ENCODE measurements at regions not wholly inside any gene's neighbourhood (a gene's known extent, or its start where the extent isn't known, plus 50 kb on each side); places are given as distances from the start of the nearest gene placed in this dataset.
"Not testable (repeated sequence)": the region's sequence is repeated elsewhere in the genome, so short reads cannot be mapped to it uniquely, and the experiment has no call there.

DNA sequence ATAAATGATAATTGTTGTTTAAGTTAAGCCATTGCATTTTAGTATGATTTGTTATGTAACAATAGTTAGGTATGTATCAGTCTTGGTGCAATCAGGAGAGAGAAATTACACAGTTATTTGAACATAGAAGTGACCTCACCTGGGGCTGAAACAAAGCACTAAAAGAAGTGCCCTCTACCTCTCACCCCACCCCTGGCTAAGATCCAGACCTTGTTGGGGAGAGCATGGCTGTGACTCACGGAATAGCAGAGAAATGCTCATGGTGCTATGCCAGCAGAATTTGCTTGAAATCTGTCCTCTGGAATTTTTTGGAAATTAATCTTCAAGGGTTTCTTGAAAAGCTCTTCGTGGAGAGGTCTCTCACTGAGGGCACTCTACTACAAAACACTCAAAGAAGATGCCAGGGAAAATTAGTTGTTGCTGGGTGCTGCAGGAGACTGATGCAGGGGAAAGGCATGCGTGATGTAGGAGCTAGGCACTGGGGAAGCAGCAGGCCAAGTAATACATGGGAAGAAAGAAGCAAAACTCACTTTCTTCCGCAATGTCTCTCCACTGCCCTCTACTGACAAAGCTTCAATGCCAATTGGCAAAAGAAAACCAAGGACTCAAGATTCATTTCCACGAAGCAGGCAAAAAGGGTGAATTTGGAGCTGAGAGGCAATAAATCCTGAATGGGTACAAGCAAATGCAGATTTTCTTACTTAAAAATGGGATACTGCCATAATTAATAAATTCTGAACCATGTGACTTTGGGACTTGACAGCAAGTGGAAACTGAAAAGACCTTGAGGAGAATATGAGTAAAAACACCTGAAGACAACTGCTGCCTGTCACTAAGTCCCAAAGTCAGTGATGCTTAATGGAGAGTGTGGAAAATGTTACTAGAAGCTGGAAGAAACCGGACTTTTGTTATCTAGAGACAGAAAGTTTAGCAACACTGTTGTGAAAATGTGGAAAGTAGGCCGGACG is 136.3 kb upstream of the ZNF184 start:
- Mint-ChIP-seq H3K27ac (ENCODE audit: unreplicated experiment) (no peak overlapping the region), H3K27me3 (ENCODE audit: low read depth) (peaks cover 51% of the 10 kb centered on the region), H3K4me1 (peaks cover 24% of the 10 kb centered on the region), H3K9me3 (no peaks in the 10 kb centered on the region), H3K36me3 (ENCODE audit: low read depth) (no peaks in the 10 kb centered on the region), H3K4me3 (peak overlapping the region; percentile 59)
- TF ChIP-seq, protein P1, sequence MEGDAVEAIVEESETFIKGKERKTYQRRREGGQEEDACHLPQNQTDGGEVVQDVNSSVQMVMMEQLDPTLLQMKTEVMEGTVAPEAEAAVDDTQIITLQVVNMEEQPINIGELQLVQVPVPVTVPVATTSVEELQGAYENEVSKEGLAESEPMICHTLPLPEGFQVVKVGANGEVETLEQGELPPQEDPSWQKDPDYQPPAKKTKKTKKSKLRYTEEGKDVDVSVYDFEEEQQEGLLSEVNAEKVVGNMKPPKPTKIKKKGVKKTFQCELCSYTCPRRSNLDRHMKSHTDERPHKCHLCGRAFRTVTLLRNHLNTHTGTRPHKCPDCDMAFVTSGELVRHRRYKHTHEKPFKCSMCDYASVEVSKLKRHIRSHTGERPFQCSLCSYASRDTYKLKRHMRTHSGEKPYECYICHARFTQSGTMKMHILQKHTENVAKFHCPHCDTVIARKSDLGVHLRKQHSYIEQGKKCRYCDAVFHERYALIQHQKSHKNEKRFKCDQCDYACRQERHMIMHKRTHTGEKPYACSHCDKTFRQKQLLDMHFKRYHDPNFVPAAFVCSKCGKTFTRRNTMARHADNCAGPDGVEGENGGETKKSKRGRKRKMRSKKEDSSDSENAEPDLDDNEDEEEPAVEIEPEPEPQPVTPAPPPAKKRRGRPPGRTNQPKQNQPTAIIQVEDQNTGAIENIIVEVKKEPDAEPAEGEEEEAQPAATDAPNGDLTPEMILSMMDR (conservative IDR thresholded peaks at IDR 0.05) = peak; percentile 78
- no peak for DNase-seq (ENCODE audit: low read depth, low spot score)

DNA sequence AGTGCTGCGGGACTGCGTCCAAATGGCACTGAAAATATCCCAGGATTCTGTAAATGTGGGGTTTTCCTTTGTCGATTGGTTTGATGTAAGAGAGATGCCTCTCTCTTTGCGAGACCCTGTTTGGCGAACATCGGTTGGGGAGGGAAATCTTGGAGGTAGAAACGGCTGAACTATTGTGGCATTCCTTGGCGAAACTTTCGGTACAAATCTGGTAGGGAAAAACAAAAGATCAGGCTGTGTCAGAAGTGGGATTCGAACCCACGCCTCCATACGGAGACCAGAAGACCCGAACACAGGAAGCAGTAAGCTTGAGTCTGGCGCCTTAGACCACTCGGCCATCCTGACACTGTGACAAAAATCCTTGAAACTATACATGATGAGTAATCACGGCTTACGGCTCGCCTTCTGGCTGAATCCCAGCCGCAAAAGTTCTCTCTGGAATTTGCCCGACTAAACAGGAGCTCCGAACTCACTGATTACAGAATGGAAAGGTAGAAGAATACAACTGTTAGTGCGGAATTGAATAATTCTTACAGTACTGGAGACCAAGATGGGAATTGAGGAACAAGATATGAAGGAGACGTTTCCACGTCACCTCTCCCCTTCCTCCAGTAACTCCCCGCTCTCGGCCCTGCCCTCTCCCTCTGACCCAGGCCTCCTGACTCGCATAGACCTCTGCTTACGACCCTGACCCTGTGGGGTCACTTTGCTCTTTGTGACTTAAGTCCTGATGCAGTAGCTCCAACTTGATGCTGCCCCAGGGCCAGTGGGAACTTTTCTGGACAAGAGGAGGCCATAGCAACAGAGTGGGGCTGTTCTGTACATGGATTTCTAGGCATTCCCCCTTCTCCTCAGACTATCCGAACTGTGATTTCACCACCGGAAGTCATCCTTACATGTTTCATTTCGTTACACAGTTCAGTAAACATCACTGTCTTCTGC is 132.8 kb upstream of the ZNF184 start:
- Mint-ChIP-seq H3K27me3 (ENCODE audit: low read depth) (peaks cover 67% of the 10 kb centered on the region), H3K4me1 (peaks cover 36% of the 10 kb centered on the region), H3K4me3 (peak overlapping the region; percentile 91), H3K9me3 (peaks cover 2% of the 10 kb centered on the region), H3K27ac (ENCODE audit: unreplicated experiment) (peak overlapping the region; percentile 17), H3K36me3 (ENCODE audit: low read depth) (no peaks in the 10 kb centered on the region)
- TF ChIP-seq, protein P1 (conservative IDR thresholded peaks at IDR 0.05) = no peak
- DNase-seq (ENCODE audit: low read depth, low spot score) = peak; percentile 62

DNA sequence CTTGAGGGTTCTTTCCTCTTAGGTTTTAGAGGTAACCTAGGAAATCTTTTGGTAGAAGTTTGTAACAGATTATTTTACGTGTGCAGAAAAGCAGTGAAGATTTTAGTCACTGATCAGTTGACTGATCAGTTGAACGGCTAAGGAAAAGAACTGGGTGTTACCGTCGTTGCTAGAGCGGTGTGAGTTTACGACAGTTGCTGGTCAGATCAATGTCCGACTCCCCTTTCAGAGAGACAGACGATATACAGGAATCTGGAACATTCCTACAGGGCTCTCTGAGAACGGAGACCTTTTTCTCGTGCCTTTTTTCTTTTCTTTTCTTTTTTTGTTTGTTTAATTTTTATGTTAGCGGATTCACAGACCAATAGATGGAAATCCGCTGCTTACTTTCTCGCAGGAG is 132.1 kb upstream of the ZNF184 start:
- Mint-ChIP-seq H3K4me1 (peaks cover 36% of the 10 kb centered on the region), H3K9me3 (peaks cover 2% of the 10 kb centered on the region), H3K4me3 (peak overlapping the region; percentile 91), H3K36me3 (ENCODE audit: low read depth) (no peaks in the 10 kb centered on the region), H3K27ac (ENCODE audit: unreplicated experiment) (no peak overlapping the region), H3K27me3 (ENCODE audit: low read depth) (peaks cover 74% of the 10 kb centered on the region)
- DNase-seq (ENCODE audit: low read depth, low spot score) = no peak
- TF ChIP-seq, protein P1 (conservative IDR thresholded peaks at IDR 0.05) = no peak

DNA sequence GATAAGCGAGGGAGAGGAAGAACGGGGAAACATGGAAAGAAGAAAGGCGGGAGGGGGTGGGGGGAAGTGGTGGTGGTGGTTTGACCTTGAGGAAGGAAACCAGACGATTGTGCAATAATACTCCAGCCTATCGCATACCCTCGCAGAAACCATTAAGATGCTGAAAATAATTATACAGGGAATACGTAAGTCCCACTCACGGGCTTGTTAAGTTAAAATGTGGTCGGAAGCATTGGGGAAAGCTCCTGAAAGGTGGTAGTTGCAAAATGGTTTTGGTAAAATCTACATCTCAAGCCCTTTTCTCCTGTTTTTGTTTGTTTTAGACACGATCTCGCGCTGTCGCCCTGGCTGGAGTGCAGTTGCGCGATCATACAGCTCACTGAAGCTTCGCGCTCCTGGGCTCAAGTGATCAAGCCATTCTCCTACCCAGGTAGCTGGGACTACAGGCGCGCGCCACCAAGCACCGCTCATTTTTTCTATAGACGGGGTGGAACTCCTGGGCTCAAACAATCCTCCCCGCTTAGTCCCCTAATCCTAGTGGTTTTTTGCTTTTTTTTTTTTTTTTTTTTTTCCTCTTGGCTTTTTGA is 128.9 kb upstream of the ZNF184 start:
- Mint-ChIP-seq H3K4me3 (peak overlapping the region; percentile 67), H3K36me3 (ENCODE audit: low read depth) (no peaks in the 10 kb centered on the region), H3K27ac (ENCODE audit: unreplicated experiment) (no peak overlapping the region), H3K9me3 (peaks cover 2% of the 10 kb centered on the region), H3K4me1 (peaks cover 31% of the 10 kb centered on the region), H3K27me3 (ENCODE audit: low read depth) (peaks cover 95% of the 10 kb centered on the region)
- DNase-seq (ENCODE audit: low read depth, low spot score) = no peak
- TF ChIP-seq, protein P1 (conservative IDR thresholded peaks at IDR 0.05) = no peak

DNA sequence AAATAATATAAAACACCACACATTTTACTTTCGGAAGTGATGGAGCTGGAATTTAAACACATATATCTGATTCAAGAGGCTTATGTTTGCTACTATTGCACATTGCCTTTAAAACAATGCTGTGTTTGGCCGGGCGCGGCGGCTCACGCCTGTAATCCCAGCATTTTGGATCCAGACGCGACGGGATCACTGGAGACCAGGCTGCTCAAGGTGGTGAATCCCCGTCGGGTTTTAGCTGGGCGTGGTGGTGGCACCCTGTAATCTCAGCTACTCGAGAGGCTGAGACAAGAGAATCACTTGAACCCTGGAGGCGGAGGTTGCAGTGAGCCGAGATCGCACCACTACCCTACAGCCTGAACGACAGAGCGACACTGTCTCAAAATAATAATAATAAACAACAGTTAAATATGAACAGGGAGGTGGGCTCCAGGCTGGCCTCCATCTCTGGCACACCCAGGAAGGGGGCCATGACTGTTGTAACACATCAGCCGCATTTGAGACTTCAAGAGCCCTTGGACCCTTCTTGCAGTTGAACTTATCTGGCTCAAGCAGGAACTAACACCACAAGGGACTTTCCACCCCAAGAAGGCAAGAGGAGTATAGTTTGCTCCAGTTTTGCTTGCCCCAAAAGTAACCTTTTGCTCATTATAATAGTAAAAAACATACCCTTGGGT is 127.1 kb upstream of the ZNF184 start:
- Mint-ChIP-seq H3K9me3 (peaks cover 2% of the 10 kb centered on the region), H3K36me3 (ENCODE audit: low read depth) (no peaks in the 10 kb centered on the region), H3K27me3 (ENCODE audit: low read depth) (peaks cover 97% of the 10 kb centered on the region), H3K4me3 (no peak overlapping the region), H3K4me1 (peaks cover 19% of the 10 kb centered on the region), H3K27ac (ENCODE audit: unreplicated experiment) (no peak overlapping the region)
- TF ChIP-seq, protein P1 (conservative IDR thresholded peaks at IDR 0.05) = no peak
- no peak for DNase-seq (ENCODE audit: low read depth, low spot score)

DNA sequence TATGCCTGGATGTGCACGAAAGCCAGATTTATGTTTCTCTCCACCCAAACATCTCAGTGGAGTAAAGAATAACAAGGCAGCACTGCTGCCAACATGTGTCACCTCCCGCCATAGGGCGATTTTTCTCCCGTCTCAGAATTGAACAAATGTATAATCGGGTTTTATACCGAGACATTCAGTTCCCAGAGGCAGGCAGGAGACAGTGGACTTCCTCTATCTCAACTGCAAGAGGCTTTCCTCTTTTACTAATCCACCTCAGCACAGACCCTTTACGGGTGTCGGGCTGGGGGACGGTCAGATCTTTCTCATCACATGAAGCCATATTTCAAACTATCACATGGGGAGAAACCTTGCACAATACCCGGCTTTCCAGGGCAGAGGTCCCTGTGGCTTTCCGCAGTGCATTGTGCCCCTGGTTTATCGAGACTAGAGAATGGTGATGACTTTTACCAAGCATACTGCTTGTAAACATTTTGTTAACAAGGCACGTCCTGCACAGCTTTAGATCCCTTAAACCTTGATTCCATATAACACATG is 124.2 kb upstream of the ZNF184 start:
- not testable (repeated sequence) for H3K4me3 Mint-ChIP-seq; H3K27ac Mint-ChIP-seq (ENCODE audit: unreplicated experiment); H3K36me3 Mint-ChIP-seq (ENCODE audit: low read depth); H3K9me3 Mint-ChIP-seq; DNase-seq (ENCODE audit: low read depth, low spot score)
- Mint-ChIP-seq H3K27me3 (ENCODE audit: low read depth) (peaks cover 71% of the 10 kb centered on the region), H3K4me1 (peaks cover 11% of the 10 kb centered on the region)
